Progenitor cell of endocrine pancreas (in vitro differentiated cells): ENCODE measurements at regions not wholly inside any gene's neighbourhood (a gene's known extent, or its start where the extent isn't known, plus 50 kb on each side); places are given as distances from the start of the nearest gene placed in this dataset.
"Not testable (repeated sequence)": the region's sequence is repeated elsewhere in the genome, so short reads cannot be mapped to it uniquely, and the experiment has no call there.

Source experiments
- DNase-seq: peaks from one replicate; pipeline ENCODE4 v3.0.0; 2021; ENCODE audit warnings: low spot score; ENCODE audit not compliant: unreplicated experiment
- H3K27ac Mint-ChIP-seq: 2 replicates; pipeline ENCODE4 v1.8.0; 2021; ENCODE audit warnings: mild to moderate bottlenecking, moderate library complexity, mixed read lengths
- H3K27me3 Mint-ChIP-seq: 2 replicates; pipeline ENCODE4 v1.8.0; 2021; ENCODE audit warnings: mixed read lengths
- H3K36me3 Mint-ChIP-seq: 2 replicates; pipeline ENCODE4 v1.8.0; 2022; ENCODE audit warnings: mixed read lengths; ENCODE audit not compliant: insufficient read depth
- H3K4me1 Mint-ChIP-seq: 2 replicates; pipeline ENCODE4 v1.8.0; 2021; ENCODE audit warnings: low read depth, mixed read lengths
- H3K4me3 Mint-ChIP-seq: 2 replicates; pipeline ENCODE4 v1.8.0; 2021; ENCODE audit warnings: low read depth, mild to moderate bottlenecking, moderate library complexity, mixed read lengths
- H3K9me3 Mint-ChIP-seq: 2 replicates; pipeline ENCODE4 v1.8.0; 2021; ENCODE audit warnings: low read depth, mixed read lengths
- TF ChIP-seq, protein P1 (sequence below): fragments of 200-600 bp; sonication (generic); IDR thresholded peaks from one replicate; pipeline ENCODE4 v1.5.0; 2021; ENCODE audit warnings: antibody characterized with exemption, mild to moderate bottlenecking; ENCODE audit not compliant: unreplicated experiment

- no peaks in the 10 kb centered on the region for H3K27me3 Mint-ChIP-seq
- peaks cover 4% of the 10 kb centered on the region for H3K4me1 Mint-ChIP-seq
- DNase-seq = no peak
- H3K27ac Mint-ChIP-seq = no peak overlapping the region
- H3K9me3 Mint-ChIP-seq = no peaks in the 10 kb centered on the region
- TF ChIP-seq, protein P1, sequence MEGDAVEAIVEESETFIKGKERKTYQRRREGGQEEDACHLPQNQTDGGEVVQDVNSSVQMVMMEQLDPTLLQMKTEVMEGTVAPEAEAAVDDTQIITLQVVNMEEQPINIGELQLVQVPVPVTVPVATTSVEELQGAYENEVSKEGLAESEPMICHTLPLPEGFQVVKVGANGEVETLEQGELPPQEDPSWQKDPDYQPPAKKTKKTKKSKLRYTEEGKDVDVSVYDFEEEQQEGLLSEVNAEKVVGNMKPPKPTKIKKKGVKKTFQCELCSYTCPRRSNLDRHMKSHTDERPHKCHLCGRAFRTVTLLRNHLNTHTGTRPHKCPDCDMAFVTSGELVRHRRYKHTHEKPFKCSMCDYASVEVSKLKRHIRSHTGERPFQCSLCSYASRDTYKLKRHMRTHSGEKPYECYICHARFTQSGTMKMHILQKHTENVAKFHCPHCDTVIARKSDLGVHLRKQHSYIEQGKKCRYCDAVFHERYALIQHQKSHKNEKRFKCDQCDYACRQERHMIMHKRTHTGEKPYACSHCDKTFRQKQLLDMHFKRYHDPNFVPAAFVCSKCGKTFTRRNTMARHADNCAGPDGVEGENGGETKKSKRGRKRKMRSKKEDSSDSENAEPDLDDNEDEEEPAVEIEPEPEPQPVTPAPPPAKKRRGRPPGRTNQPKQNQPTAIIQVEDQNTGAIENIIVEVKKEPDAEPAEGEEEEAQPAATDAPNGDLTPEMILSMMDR = no peak
- H3K4me3 Mint-ChIP-seq = no peak overlapping the region
- no peaks in the 10 kb centered on the region for H3K36me3 Mint-ChIP-seq
Measured at GRCh38 chr1:196005426-196005825, 602.8 kb downstream of the KCNT2 start.

GRCh38 chr1:196004388-196004787 is 603.9 kb downstream of the KCNT2 start:
- H3K27me3 Mint-ChIP-seq, H3K9me3 Mint-ChIP-seq, DNase-seq, H3K36me3 Mint-ChIP-seq, H3K27ac Mint-ChIP-seq, H3K4me3 Mint-ChIP-seq, H3K4me1 Mint-ChIP-seq: not testable (repeated sequence)

DNA sequence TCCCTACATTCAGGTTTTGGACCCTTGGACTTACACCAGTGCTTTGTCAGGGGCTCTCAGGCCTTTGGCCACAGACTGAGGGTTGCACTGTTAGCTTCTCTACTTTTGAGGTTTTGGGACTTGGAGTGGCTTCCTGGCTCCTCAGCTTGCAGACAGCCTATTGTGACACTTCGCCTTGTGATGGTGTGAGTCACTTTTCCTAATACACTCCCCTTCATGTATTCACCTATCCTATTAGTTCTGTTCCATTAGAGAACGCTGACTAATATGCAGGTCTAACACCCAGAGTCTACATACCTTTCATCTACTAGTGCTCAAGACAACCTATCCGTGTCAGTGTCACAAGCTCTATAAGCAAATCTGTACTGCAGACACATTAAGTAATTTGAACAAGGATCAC is 605.3 kb downstream of the KCNT2 start:
- H3K36me3 Mint-ChIP-seq = no peaks in the 10 kb centered on the region
- H3K9me3 Mint-ChIP-seq = no peaks in the 10 kb centered on the region
- H3K27me3 Mint-ChIP-seq = no peaks in the 10 kb centered on the region
- TF ChIP-seq, protein P1 = no peak
- no peak overlapping the region for H3K27ac Mint-ChIP-seq
- peaks cover 2% of the 10 kb centered on the region for H3K4me1 Mint-ChIP-seq
- DNase-seq = no peak
- no peak overlapping the region for H3K4me3 Mint-ChIP-seq

- not testable (repeated sequence) for H3K36me3 Mint-ChIP-seq, H3K4me3 Mint-ChIP-seq, H3K27ac Mint-ChIP-seq
Measured at GRCh38 chr1:196002296-196002695, 605.9 kb downstream of the KCNT2 start.

GRCh38 chr1:196001188-196001587 is 607.1 kb downstream of the KCNT2 start:
- no peak overlapping the region for H3K27ac Mint-ChIP-seq

More at GRCh38 chr1:196002296-196002695, 605.9 kb downstream of the KCNT2 start:
- DNase-seq, H3K9me3 Mint-ChIP-seq, H3K27me3 Mint-ChIP-seq, H3K4me1 Mint-ChIP-seq: not testable (repeated sequence)

DNA sequence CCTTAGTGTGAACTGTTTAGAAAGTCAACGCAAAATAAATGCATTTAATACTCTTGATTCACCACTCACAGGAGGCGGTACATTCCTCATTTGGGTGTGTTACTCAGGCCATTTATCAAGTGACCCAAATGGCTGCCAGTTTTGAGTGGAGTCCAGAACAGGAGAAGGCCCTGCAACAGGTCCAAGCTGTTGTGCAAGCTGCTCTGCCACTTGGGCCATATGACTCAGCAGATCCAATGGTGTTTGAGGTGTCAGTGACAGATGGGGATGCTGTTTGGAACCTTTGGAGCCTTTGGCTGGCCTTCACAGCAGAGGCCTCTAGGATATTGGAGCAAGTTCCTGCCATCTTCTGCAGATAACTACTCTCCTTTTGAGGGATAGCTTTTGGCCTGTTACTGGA is 609.2 kb downstream of the KCNT2 start:
- Mint-ChIP-seq H3K27ac (no peak overlapping the region), H3K27me3 (no peaks in the 10 kb centered on the region), H3K36me3 (no peaks in the 10 kb centered on the region), H3K4me1 (no peaks in the 10 kb centered on the region), H3K4me3 (no peak overlapping the region), H3K9me3 (no peaks in the 10 kb centered on the region)
- TF ChIP-seq, protein P1 = no peak
- DNase-seq = no peak

More at GRCh38 chr1:196001188-196001587, 607.1 kb downstream of the KCNT2 start:
- TF ChIP-seq, protein P1 = no peak
- H3K4me1 Mint-ChIP-seq = no peaks in the 10 kb centered on the region
- H3K9me3 Mint-ChIP-seq = no peaks in the 10 kb centered on the region
- H3K27me3 Mint-ChIP-seq = no peaks in the 10 kb centered on the region
- H3K4me3 Mint-ChIP-seq = no peak overlapping the region
- no peak for DNase-seq
- H3K36me3 Mint-ChIP-seq = no peaks in the 10 kb centered on the region
